ENCODE measurements at regions not wholly inside any gene's neighbourhood (a gene's known extent, or its start where the extent isn't known, plus 50 kb on each side); places are given as distances from the start of the nearest gene placed in this dataset.

GRCh38 chr1:216836316-216836715 lies 113.1 kb upstream of the ESRRG start:
- H4K20me1 ChIP-seq (ENCODE audit: insufficient read depth, low read length), result no peaks in the 10 kb centered on the region
- no peaks in the 10 kb centered on the region for H3K27me3 ChIP-seq (ENCODE audit: control insufficient read depth, insufficient read depth, low read length)
- WGBS, 2 experiments (ENCODE audit: extremely low coverage in 2 of 2, insufficient read length in 1 of 2), result no CpG with 5 or more reads among the region's 3 CpGs
- no peaks in the 10 kb centered on the region for H3K36me3 ChIP-seq (ENCODE audit: control insufficient read depth, insufficient read depth, low read length)
- H2AFZ ChIP-seq (replicated peaks; ENCODE audit: low read length, poor library complexity), result no peak overlapping the region
- intact Hi-C loops (cut with micrococcal nuclease), result no loop called here
- H3K14ac ChIP-seq (replicated peaks; ENCODE audit: low read depth, low read length), result no peak overlapping the region
- H4K5ac ChIP-seq (ENCODE audit: low read depth, low read length), result no peak overlapping the region
- H3K4me1 ChIP-seq (ENCODE audit: control insufficient read depth, insufficient read depth, low read length), result no peaks in the 10 kb centered on the region
- no peak overlapping the region for H2AK9ac ChIP-seq (replicated peaks; ENCODE audit: low read depth, low read length, poor library complexity)
- H3K4ac ChIP-seq (ENCODE audit: low read depth, low read length), result no peak overlapping the region
- H3K4me3 ChIP-seq (ENCODE audit: insufficient read depth, low read depth, low read length), result no peak overlapping the region
- ChIA-PET CTCF (no interaction called here), POLR2A (ENCODE audit: unreplicated experiment) (no interaction called here)
- no peak overlapping the region for H4K91ac ChIP-seq (ENCODE audit: insufficient read depth, low read depth, low read length)
- no TSS peak for BruUV-seq (replicated peaks)
- H2BK20ac ChIP-seq (ENCODE audit: low read depth, low read length), result no peak overlapping the region
- no peak overlapping the region for H3K4me2 ChIP-seq (ENCODE audit: low read depth, low read length)
- TF ChIP-seq ELK1 (IDR thresholded peaks at IDR 0.05; ENCODE audit: borderline replicate concordance, low read depth, low read length), result no peak
- TF ChIP-seq FOS (IDR thresholded peaks at IDR 0.05; ENCODE audit: low read depth, low read length), result no peak
- TF ChIP-seq RFX5 (IDR thresholded peaks at IDR 0.05; ENCODE audit: low read depth, low read length), result no peak
- no peak for TF ChIP-seq POLR2A (IDR thresholded peaks at IDR 0.05; ENCODE audit: low read depth, low read length)
- TF ChIP-seq MXI1 (IDR thresholded peaks at IDR 0.05; ENCODE audit: borderline replicate concordance, low read depth, low read length), result no peak
- no peak for TF ChIP-seq MAFK (IDR thresholded peaks at IDR 0.05; ENCODE audit: low read depth, low read length)
- TF ChIP-seq MAZ (IDR thresholded peaks at IDR 0.05; ENCODE audit: borderline replicate concordance, low read depth, low read length), result no peak
- no peak for TF ChIP-seq NFE2L2 (IDR thresholded peaks at IDR 0.05; ENCODE audit: low read depth, low read length)
- TF ChIP-seq CHD1 (IDR thresholded peaks at IDR 0.05; ENCODE audit: low read depth, low read length), result no peak
- no peak for TF ChIP-seq BHLHE40 (IDR thresholded peaks at IDR 0.05; ENCODE audit: low read depth, low read length)
- no peak for TF ChIP-seq CEBPB (IDR thresholded peaks at IDR 0.05; ENCODE audit: low read depth, low read length)
- no peak for TF ChIP-seq USF2 (IDR thresholded peaks at IDR 0.05; ENCODE audit: low read depth, low read length)
- H2BK15ac ChIP-seq (ENCODE audit: low read depth, low read length), result no peak overlapping the region
- no peak overlapping the region for H3K56ac ChIP-seq (ENCODE audit: extremely low read depth, insufficient read depth, low read length)
- no peak overlapping the region for H2BK120ac ChIP-seq (ENCODE audit: low read depth, low read length)
- H3K9me3 ChIP-seq (ENCODE audit: control insufficient read depth, insufficient read depth, low read length), result no peaks in the 10 kb centered on the region
- no peak overlapping the region for H2AK5ac ChIP-seq (ENCODE audit: low read depth, low read length)
- H3K18ac ChIP-seq (ENCODE audit: low read depth, low read length), result no peak overlapping the region
- ATAC-seq (ENCODE audit: low read depth) (no peak), DNase-seq (no peak)
- no peak overlapping the region for H3K9ac ChIP-seq (ENCODE audit: low read depth, low read length)
- dilution Hi-C loops (cut with HindIII; ENCODE audit: low sequenced_read_pairs, unreplicated experiment), result no loop called here
- no peaks in the 10 kb centered on the region for H3K79me1 ChIP-seq (ENCODE audit: low read depth in 1 of 2, low read length in 2 of 2)
- no peak overlapping the region for H3K23ac ChIP-seq (ENCODE audit: low read depth, low read length)
- no peak overlapping the region for H2BK5ac ChIP-seq (ENCODE audit: low read depth, low read length, poor library complexity, severe bottlenecking)
- no peaks in the 10 kb centered on the region for H3K9me1 ChIP-seq (ENCODE audit: insufficient read depth, low read length)
- H3K27ac ChIP-seq (ENCODE audit: insufficient read depth, low read length), result no peak overlapping the region
- H4K8ac ChIP-seq (ENCODE audit: low read depth in 2 of 2, low read length in 2 of 2), result no peak overlapping the region
- in situ Hi-C loops (cut with MboI; ENCODE audit: low sequenced_read_pairs), result no loop called here

Measured in IMR-90 (cell line).